Liver (tissue), 7 donors: ENCODE measurements at regions not wholly inside any gene's neighbourhood (a gene's known extent, or its start where the extent isn't known, plus 50 kb on each side); places are given as distances from the start of the nearest gene placed in this dataset.

ENCODE experiments used
- DNase-seq: peaks from one replicate; pipeline ENCODE4 v3.0.0-alpha.2; 2017; ENCODE audit warnings: low spot score
- H3K27ac ChIP-seq, 2 donors: one replicate each; pipeline ENCODE4 v1.7.0; 2013; ENCODE audit warnings: inconsistent platforms in 2 of 2, low read length in 2 of 2, control low read depth in 1 of 2, low read depth in 1 of 2, mild to moderate bottlenecking in 1 of 2
- H3K27me3 ChIP-seq, 4 donors: one replicate each; pipeline versions ENCODE4 v1.6.1 to v1.7.0; 2013; ENCODE audit warnings: low read length in 3 of 4, inconsistent platforms in 1 of 4, mild to moderate bottlenecking in 1 of 4, moderate library complexity in 1 of 4; ENCODE audit not compliant: control insufficient read depth in 4 of 4, insufficient read depth in 4 of 4
- H3K36me3 ChIP-seq, 4 donors: one replicate each; pipeline versions ENCODE4 v1.6.1 to v1.7.0; 2013; ENCODE audit warnings: low read length in 3 of 4, mild to moderate bottlenecking in 3 of 4, low read depth in 1 of 4, moderate library complexity in 1 of 4; ENCODE audit not compliant: control insufficient read depth in 4 of 4, insufficient read depth in 3 of 4
- H3K4me1 ChIP-seq, 4 donors: one replicate each; pipeline versions ENCODE4 v1.6.1 to v1.7.0; 2013; ENCODE audit warnings: low read length in 3 of 4, mild to moderate bottlenecking in 3 of 4, moderate library complexity in 1 of 4; ENCODE audit not compliant: control insufficient read depth in 4 of 4, insufficient read depth in 4 of 4
- H3K4me3 ChIP-seq, 3 donors: one replicate each; pipeline versions ENCODE4 v1.6.1 to v1.7.0; 2013; ENCODE audit warnings: low read length in 3 of 3, control low read depth in 1 of 3, low read depth in 1 of 3, mild to moderate bottlenecking in 1 of 3
- H3K9ac ChIP-seq, 2 donors: one replicate each; pipeline ENCODE4 v1.7.0; 2013; ENCODE audit warnings: low read length in 2 of 2, mild to moderate bottlenecking in 2 of 2, moderate library complexity in 2 of 2, control low read depth in 1 of 2, low read depth in 1 of 2
- H3K9me3 ChIP-seq, 4 donors: one replicate each; pipeline versions ENCODE4 v1.6.1 to v1.7.0; 2013; ENCODE audit warnings: low read length in 3 of 4; ENCODE audit not compliant: control insufficient read depth in 4 of 4
- ATF3 ChIP-seq: IDR thresholded peaks from 2 replicates; pipeline ENCODE4 v1.6.1; 2016; ENCODE audit warnings: antibody characterized with exemption
- EGR1 ChIP-seq, 2 donors: IDR thresholded peaks; 2 replicates each; pipeline ENCODE4 v1.6.1; 2016 to 2018; ENCODE audit warnings: antibody characterized with exemption in 2 of 2, low read depth in 2 of 2
- HNF4A ChIP-seq, 2 donors: conservative IDR thresholded peaks; 2 replicates each; pipeline ENCODE4 v1.6.1; 2016; ENCODE audit warnings: antibody characterized with exemption in 2 of 2, mild to moderate bottlenecking in 2 of 2
- JUND ChIP-seq, 2 donors: IDR thresholded peaks; 2 replicates each; pipeline ENCODE4 v1.6.1; 2016; ENCODE audit warnings: antibody characterized with exemption in 2 of 2
- NR2F2 ChIP-seq: IDR thresholded peaks from 2 replicates; pipeline ENCODE4 v1.6.1; 2016; ENCODE audit warnings: antibody characterized with exemption
- RAD21 ChIP-seq, 2 donors: IDR thresholded peaks; 2 replicates each; pipeline ENCODE4 v1.6.1; 2016; ENCODE audit warnings: antibody characterized with exemption in 2 of 2, mild to moderate bottlenecking in 2 of 2
- REST ChIP-seq: IDR thresholded peaks from 2 replicates; pipeline ENCODE4 v1.6.1; 2016; ENCODE audit warnings: antibody characterized with exemption, mild to moderate bottlenecking
- TAF1 ChIP-seq: conservative IDR thresholded peaks from 2 replicates; pipeline ENCODE4 v1.6.1; 2016; ENCODE audit warnings: antibody characterized with exemption, mild to moderate bottlenecking
- YY1 ChIP-seq: IDR thresholded peaks from 2 replicates; pipeline ENCODE4 v1.6.1; 2016; ENCODE audit warnings: antibody characterized with exemption, mild to moderate bottlenecking
- ZBTB33 ChIP-seq: IDR thresholded peaks from 2 replicates; pipeline ENCODE4 v1.6.1; 2016; ENCODE audit warnings: antibody characterized with exemption
- WGBS: extraction: QIAGEN DNeasy Blood & Tissue Kit; methylation state at CpG from one replicate; pipeline ENCODE4 v1.1.7; 2013; 5-methylcytosine and 5-hydroxymethylcytosine counted together
- donor health status: healthy.
- donor health status: healthy.
- donor health status: healthy.
- donor health status: healthy.

- no peaks in the 10 kb centered on the region for H3K9me3 ChIP-seq
- H3K27me3 ChIP-seq = no peaks in the 10 kb centered on the region
- H3K9ac ChIP-seq = no peak overlapping the region
- TF ChIP-seq EGR1 (IDR thresholded peaks at IDR 0.05; ENCODE audit: low read depth in 2 of 2) = no peak
- no peak for TF ChIP-seq NR2F2
- TF ChIP-seq YY1 = no peak
- TF ChIP-seq HNF4A (conservative IDR thresholded peaks at IDR 0.05) = peak; percentile 76 to 78
- TF ChIP-seq REST = no peak
- no peak for TF ChIP-seq TAF1
- no peaks in the 10 kb centered on the region for H3K4me1 ChIP-seq
- 33% methylated on average over 1 of the region's 1 CpG for WGBS
- no peak overlapping the region for H3K4me3 ChIP-seq
- H3K27ac ChIP-seq = no peak overlapping the region
- H3K36me3 ChIP-seq = no peaks in the 10 kb centered on the region
- DNase-seq = no peak
Measured at GRCh38 chr2:221144909-221145308, 427.2 kb downstream of the EPHA4 start.

- no peak overlapping the region for H3K27ac ChIP-seq
- H3K27me3 ChIP-seq = no peaks in the 10 kb centered on the region
- H3K4me1 ChIP-seq = no peaks in the 10 kb centered on the region
- H3K4me3 ChIP-seq = no peak overlapping the region
- no peak overlapping the region for H3K9ac ChIP-seq
- TF ChIP-seq ATF3 (no peak), EGR1 (IDR thresholded peaks at IDR 0.05; ENCODE audit: low read depth in 2 of 2) (no peak), JUND (IDR thresholded peaks at IDR 0.05) (no peak), NR2F2 (no peak), ZBTB33 (no peak), REST (no peak), TAF1 (no peak), RAD21 (IDR thresholded peaks at IDR 0.05) (no peak)
- 88% methylated on average over 1 of the region's 1 CpG for WGBS
- H3K9me3 ChIP-seq = no peaks in the 10 kb centered on the region
- no peaks in the 10 kb centered on the region for H3K36me3 ChIP-seq
- DNase-seq = no peak
Measured at GRCh38 chr2:221145396-221145795, 426.7 kb downstream of the EPHA4 start.
